ENCODE measurements at regions not wholly inside any gene's neighbourhood (a gene's known extent, or its start where the extent isn't known, plus 50 kb on each side); places are given as distances from the start of the nearest gene placed in this dataset.
A peak's percentile ranks its signal among the peaks of the same experiment; 100 is the strongest.

DNA sequence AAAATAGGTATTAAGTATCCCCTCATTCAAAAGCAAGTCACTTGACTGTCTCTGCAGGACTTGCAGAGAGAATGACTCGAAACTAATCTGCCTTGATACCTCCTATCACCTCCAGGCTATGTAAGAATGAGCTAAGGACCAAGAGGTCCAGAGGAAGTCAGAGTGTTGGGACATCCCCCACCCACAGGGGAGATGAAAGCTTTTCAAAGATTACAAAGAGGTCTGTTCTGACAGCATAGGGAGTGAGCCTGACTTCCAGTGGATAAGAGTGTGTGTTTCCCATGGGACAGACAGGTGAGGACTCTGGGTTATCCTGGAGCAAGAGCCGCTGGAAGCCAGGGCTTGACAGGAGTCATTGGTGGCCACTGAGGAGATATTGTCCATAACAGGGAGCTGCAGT lies 85.0 kb upstream of the TACR1 start:
- no peak for DNase-seq (ENCODE audit: low read depth, low spot score)

- no peak for DNase-seq (ENCODE audit: low read depth, low spot score)
Observed at GRCh38 chr2:75278821-75279379, 79.6 kb upstream of the TACR1 start.

DNA sequence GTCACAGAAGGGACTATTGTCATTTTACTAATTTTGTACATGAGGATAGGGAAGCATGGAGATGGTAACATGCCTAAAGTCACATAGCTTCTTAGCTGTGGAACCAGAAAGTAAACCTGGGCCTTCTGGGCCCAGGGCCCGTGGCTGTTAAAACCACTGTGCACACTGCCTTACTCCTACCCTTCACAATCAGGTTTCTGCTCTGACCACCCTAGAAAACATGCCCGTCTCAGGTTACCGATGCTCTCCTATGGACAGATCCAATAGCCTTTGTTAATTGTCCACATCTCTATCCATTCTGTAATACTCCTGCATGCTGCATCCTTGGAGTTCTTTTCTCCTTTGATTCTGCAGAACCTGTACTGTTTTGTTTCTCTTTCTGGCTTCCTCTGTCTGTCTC lies 79.0 kb upstream of the TACR1 start:
- no peak for DNase-seq (ENCODE audit: low read depth, low spot score)

DNA sequence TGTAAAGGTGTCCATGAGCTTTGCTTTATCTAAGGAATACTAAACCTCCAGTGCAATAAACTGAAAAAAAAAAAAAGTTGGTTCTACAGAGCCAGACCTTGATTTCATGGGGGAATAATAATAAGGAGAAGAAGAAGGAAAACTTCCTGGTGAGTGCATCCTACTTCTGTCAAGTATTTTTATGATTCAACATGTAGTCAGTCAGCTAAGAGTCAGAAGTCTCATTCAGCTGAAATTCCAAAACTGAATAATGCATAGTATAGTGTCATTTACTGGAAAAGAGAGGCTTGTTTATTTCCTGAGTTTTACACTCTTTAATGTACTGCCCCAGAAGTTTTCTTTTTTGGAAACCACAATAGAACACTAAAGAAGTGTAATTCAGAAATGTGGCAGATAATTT lies 77.8 kb upstream of the TACR1 start:
- DNase-seq (ENCODE audit: low read depth, low spot score): peak; percentile 25

DNA sequence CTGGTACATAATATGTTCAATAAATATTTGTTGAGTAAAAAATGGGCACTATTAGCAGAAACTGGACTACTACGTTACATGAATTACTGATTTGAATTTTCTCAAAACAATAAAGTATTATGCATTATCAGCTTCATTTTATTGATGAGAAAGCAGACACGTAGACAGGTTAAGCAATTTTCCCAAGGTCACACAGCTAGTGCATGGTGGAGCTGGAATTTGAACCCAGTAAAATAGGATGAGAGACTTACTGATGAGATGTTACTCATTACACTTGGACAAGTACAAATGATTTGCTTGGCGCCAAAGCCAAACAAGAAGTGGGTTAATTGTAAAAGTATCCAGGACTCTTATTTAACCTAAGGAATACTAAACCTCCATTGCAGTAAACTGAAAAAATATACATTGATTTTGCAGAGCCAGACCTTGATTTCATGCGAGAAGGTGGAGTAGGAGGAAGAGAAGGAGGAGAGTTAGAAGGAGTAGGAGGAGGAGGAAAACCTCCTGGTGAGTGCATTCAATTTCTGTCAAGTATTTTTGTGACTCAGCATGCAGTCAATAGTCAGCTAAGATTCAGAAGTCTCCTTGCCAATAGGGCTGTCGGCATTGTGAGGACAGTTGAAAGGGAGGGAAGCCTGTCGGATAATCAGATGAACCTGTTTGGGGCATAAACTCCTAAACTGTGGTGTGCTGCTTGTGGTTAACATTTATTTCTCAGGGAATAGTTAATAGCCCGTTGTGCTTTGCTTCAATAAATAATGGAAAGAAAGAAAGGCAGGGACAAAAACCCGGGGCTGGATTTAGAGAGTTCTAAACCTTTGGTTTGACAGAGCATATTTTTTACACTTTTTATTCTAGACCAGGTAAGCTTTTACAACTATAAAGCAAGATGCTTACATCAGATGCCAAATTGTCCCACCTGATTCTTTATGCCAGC lies 77.0 kb upstream of the TACR1 start:
- peak; percentile 54 for DNase-seq (ENCODE audit: low read depth, low spot score)

GRCh38 chr2:75274936-75275335 lies 75.6 kb upstream of the TACR1 start:
- no peak for DNase-seq (ENCODE audit: low read depth, low spot score)

DNA sequence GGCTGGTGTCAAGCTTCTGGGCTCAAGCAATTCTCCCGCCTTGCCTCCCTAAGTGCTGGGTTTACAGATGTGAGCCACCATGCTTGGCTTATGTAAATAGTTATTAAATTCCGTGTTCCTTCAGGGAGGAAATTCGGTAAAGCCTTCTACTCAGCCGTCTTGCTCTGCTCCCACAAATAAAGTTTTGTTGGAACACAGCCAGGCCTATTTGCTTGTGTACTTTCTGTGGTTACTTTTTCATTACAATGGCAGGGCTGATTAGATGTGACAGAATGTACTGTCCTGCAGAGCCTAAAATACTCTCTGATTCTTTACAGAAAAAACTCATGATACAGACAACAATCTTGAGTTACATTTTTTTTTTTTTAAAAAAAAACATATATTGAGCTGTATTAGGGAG lies 68.8 kb upstream of the TACR1 start:
- no peak for DNase-seq (ENCODE audit: low read depth, low spot score)

- DNase-seq (ENCODE audit: low read depth, low spot score): no peak
Observed at GRCh38 chr2:75261923-75262322, 62.6 kb upstream of the TACR1 start.

DNA sequence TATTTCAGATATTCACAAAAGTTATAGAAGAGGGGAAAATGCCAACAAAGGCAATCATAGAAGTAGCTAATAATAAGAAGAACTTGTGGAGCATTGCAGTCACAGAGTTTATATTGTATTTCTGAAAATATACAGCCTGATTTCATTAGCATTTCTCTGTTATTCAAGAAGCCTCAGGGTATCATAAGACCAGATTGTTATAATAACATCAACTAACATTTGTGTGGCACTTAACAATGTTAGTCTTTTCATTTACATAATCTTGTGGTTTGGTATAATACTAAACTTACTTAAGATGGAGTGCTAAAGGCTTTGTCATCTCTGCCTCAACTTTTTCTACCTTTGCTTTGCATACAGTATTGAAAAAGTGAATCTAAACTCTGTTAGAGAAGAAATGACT lies 61.6 kb upstream of the TACR1 start:
- no peak for DNase-seq (ENCODE audit: low read depth, low spot score)

GRCh38 chr2:75258620-75259019 lies 59.3 kb upstream of the TACR1 start:
- DNase-seq (ENCODE audit: low read depth, low spot score): no peak

- DNase-seq (ENCODE audit: low read depth, low spot score): no peak
Observed at GRCh38 chr2:75256485-75256884, 57.2 kb upstream of the TACR1 start.

GRCh38 chr2:75253526-75253925 lies 54.2 kb upstream of the TACR1 start:
- no peak for DNase-seq (ENCODE audit: low read depth, low spot score)

GRCh38 chr2:75251896-75252295 lies 52.6 kb upstream of the TACR1 start:
- DNase-seq (ENCODE audit: low read depth, low spot score): no peak
